ENCODE measurements at regions not wholly inside any gene's neighbourhood (a gene's known extent, or its start where the extent isn't known, plus 50 kb on each side); places are given as distances from the start of the nearest gene placed in this dataset.
A peak's percentile ranks its signal among the peaks of the same experiment; 100 is the strongest.

DNA sequence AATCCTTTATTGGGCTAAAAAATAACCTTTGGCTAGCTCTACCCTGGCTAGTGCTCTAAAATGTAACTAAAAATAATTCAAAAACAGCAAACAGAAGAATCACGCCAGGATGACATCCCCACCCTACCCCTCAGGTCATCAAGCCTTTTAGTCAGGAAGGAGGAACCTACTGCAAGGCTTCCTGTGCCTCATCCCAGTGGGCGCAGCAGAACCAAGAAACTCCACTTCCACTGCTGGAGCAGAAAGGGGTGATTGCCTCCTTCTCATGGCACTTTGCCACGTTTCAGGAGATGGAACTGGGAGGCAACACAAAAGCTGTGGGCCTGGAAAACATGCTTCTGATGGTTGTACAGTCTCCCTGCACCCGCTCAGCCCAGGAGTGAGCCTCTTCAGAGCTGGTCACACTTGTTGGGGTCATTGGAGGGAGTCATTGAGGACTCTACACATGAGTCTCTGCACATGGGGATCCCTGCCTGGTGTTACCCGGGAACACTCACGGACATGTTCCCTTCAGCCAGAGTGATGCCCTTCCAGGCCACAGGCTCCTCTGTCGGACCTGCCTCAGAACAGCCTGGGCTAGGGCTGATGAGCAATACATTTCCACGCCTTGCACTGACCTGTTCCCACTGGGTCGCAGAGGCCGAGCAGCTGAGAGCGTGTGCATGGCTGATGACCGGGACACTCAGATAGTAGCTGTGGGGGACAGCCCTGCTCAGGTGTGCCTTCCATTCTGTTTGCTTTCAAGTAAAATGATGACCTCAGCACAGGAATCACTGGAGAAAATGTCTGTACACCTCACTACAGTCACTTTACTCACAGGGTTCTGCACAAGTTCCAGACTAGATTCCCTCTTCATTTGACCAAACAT lies 355.3 kb downstream of the FGFR2 start:
- H3K4me3 ChIP-seq (ENCODE audit: low read length in 3 of 3), result no peak overlapping the region
- DNase-seq (no peak), FAIRE-seq (no peak)
- H3K36me3 ChIP-seq (ENCODE audit: control insufficient read depth in 2 of 3, insufficient read depth in 3 of 3, low read length in 3 of 3), result no peaks in the 10 kb centered on the region
- H3K27ac ChIP-seq (ENCODE audit: low read depth in 2 of 2, low read length in 2 of 2), result no peak overlapping the region
- H3K27me3 ChIP-seq (ENCODE audit: control insufficient read depth, insufficient read depth, low read length), result no peaks in the 10 kb centered on the region
- intact Hi-C loops (cut with DNase I), result no loop called here
- TF ChIP-seq, protein P1, sequence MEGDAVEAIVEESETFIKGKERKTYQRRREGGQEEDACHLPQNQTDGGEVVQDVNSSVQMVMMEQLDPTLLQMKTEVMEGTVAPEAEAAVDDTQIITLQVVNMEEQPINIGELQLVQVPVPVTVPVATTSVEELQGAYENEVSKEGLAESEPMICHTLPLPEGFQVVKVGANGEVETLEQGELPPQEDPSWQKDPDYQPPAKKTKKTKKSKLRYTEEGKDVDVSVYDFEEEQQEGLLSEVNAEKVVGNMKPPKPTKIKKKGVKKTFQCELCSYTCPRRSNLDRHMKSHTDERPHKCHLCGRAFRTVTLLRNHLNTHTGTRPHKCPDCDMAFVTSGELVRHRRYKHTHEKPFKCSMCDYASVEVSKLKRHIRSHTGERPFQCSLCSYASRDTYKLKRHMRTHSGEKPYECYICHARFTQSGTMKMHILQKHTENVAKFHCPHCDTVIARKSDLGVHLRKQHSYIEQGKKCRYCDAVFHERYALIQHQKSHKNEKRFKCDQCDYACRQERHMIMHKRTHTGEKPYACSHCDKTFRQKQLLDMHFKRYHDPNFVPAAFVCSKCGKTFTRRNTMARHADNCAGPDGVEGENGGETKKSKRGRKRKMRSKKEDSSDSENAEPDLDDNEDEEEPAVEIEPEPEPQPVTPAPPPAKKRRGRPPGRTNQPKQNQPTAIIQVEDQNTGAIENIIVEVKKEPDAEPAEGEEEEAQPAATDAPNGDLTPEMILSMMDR (IDR thresholded peaks at IDR 0.05; ENCODE audit: borderline replicate concordance, extremely low read depth, insufficient read depth), result no peak
- H3K9me3 ChIP-seq (ENCODE audit: control insufficient read depth in 2 of 3, insufficient read depth in 1 of 3, low read length in 3 of 3), result no peaks in the 10 kb centered on the region
- H3K9ac ChIP-seq (ENCODE audit: low read length in 3 of 3), result no peak overlapping the region
- peaks cover 0 to 9% (median 0%) of the 10 kb centered on the region in 3 donors for H3K4me1 ChIP-seq (ENCODE audit: control insufficient read depth in 2 of 3, insufficient read depth in 2 of 3, low read depth in 1 of 3, low read length in 3 of 3)

DNA sequence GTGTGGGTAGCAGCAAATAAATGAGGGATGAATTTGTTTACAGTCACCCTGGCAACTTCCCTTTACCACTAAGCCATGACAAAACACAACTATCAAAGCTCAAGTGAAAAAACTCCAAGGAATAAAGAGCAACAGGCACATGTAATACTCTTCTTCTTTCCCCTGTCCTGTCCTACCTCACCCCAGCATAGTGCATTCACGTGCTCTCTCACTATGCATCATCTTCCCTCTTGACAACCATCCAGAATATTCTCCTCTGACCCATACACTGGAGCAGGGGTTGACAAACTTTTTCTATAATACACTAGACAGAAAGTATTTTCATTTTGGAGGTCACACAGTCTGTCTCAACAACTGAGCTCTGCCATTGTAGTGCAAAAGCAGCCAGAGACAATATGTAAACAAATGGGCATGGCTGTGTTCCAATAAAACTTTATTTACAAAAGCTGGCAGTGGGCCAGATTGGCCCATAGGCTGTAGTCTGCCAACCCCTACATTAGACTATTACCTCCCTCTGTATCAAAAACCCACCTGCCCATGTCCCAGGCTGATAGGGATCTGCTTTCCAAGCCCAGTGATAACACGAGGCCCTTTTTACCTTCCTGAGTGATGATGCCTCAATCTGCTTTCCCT lies 354.5 kb downstream of the FGFR2 start:
- Histone ChIP-seq H3K27me3 (ENCODE audit: control insufficient read depth, insufficient read depth, low read length) (no peaks in the 10 kb centered on the region), H3K4me3 (ENCODE audit: low read length in 3 of 3) (no peak overlapping the region), H3K27ac (ENCODE audit: low read depth in 2 of 2, low read length in 2 of 2) (no peak overlapping the region), H3K9ac (ENCODE audit: low read length in 3 of 3) (no peak overlapping the region), H3K4me1 (ENCODE audit: control insufficient read depth in 2 of 3, insufficient read depth in 2 of 3, low read depth in 1 of 3, low read length in 3 of 3) (peaks cover 0 to 8% (median 0%) of the 10 kb centered on the region in 3 donors), H3K36me3 (ENCODE audit: control insufficient read depth in 2 of 3, insufficient read depth in 3 of 3, low read length in 3 of 3) (no peaks in the 10 kb centered on the region), H3K9me3 (ENCODE audit: control insufficient read depth in 2 of 3, insufficient read depth in 1 of 3, low read length in 3 of 3) (no peaks in the 10 kb centered on the region)
- intact Hi-C loops (cut with DNase I), result no loop called here
- FAIRE-seq (no peak), DNase-seq (peak in 2 of 5 donors; percentile 12 to 28)
- TF ChIP-seq, protein P1 (IDR thresholded peaks at IDR 0.05; ENCODE audit: borderline replicate concordance, extremely low read depth, insufficient read depth), result no peak

DNA sequence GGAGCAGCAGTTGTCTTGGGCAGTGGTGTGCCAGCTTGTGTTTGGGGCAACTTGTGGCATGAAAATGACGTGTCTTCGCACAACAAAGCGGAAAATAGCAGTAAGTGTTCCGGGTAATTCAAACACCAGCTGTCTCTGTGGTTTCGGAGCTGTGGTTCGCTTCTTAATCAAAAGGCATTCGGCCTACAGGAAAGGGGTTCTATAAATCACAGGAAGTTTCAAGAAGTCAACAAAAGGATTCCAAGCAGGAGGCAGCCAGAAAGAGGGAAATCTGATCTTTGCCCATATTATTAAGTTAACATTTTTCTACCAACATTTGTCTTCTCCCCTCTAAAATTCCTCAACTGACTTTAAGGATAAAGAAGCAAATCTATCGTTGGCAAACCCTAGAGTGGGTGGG lies 353.4 kb downstream of the FGFR2 start:
- no peak overlapping the region for H3K4me3 ChIP-seq (ENCODE audit: low read length in 3 of 3)
- H3K9me3 ChIP-seq (ENCODE audit: control insufficient read depth in 2 of 3, insufficient read depth in 1 of 3, low read length in 3 of 3), result no peaks in the 10 kb centered on the region
- intact Hi-C loops (cut with DNase I), result no loop called here
- FAIRE-seq (no peak), DNase-seq (peak in 4 of 5 donors; percentile 48 to 88 (median 74))
- H3K27ac ChIP-seq (ENCODE audit: low read depth in 2 of 2, low read length in 2 of 2), result no peak overlapping the region
- no peaks in the 10 kb centered on the region for H3K4me1 ChIP-seq (ENCODE audit: control insufficient read depth in 2 of 3, insufficient read depth in 2 of 3, low read depth in 1 of 3, low read length in 3 of 3)
- H3K9ac ChIP-seq (ENCODE audit: low read length in 3 of 3), result no peak overlapping the region
- H3K27me3 ChIP-seq (ENCODE audit: control insufficient read depth, insufficient read depth, low read length), result no peaks in the 10 kb centered on the region
- TF ChIP-seq, protein P1 (IDR thresholded peaks at IDR 0.05; ENCODE audit: borderline replicate concordance, extremely low read depth, insufficient read depth), result no peak
- no peaks in the 10 kb centered on the region for H3K36me3 ChIP-seq (ENCODE audit: control insufficient read depth in 2 of 3, insufficient read depth in 3 of 3, low read length in 3 of 3)

All from kidney (tissue), 13 donors.